Trophoblast cell (in vitro differentiated cells and primary cell): ENCODE measurements at regions not wholly inside any gene's neighbourhood (a gene's known extent, or its start where the extent isn't known, plus 50 kb on each side); places are given as distances from the start of the nearest gene placed in this dataset.
A peak's percentile ranks its signal among the peaks of the same experiment; 100 is the strongest.

Experiments used
- DNase-seq, 2 donors: peaks; one replicate each; pipeline ENCODE4 v3.0.0-alpha.2; 2016
- H2AFZ ChIP-seq: 2 replicates; pipeline ENCODE4 v1.6.1; 2013; ENCODE audit warnings: low read length, moderate library complexity, mild to moderate bottlenecking; ENCODE audit not compliant: insufficient read depth, poor library complexity
- H2AK5ac ChIP-seq: 2 replicates; pipeline ENCODE4 v1.6.1; 2013; ENCODE audit warnings: mild to moderate bottlenecking, low read length
- H2BK120ac ChIP-seq: 2 replicates; pipeline ENCODE4 v1.6.1; 2013; ENCODE audit warnings: low read length, mild to moderate bottlenecking, moderate library complexity; ENCODE audit not compliant: insufficient read depth, poor library complexity
- H2BK12ac ChIP-seq: 2 replicates; pipeline ENCODE4 v1.6.1; 2013; ENCODE audit warnings: mild to moderate bottlenecking, low read length, moderate library complexity
- H2BK5ac ChIP-seq: 2 replicates; pipeline ENCODE4 v1.6.1; 2013; ENCODE audit warnings: low read length, low read depth, moderate library complexity, mild to moderate bottlenecking; ENCODE audit not compliant: poor library complexity
- H3K14ac ChIP-seq: 2 replicates; pipeline ENCODE4 v1.6.1; 2013; ENCODE audit warnings: mild to moderate bottlenecking, low read length
- H3K18ac ChIP-seq: 2 replicates; pipeline ENCODE4 v1.6.1; 2013; ENCODE audit warnings: mild to moderate bottlenecking, low read length
- H3K23ac ChIP-seq: 2 replicates; pipeline ENCODE4 v1.6.1; 2013; ENCODE audit warnings: low read length
- H3K27ac ChIP-seq: 2 replicates; pipeline ENCODE4 v1.5.1; 2013; ENCODE audit warnings: low read depth, mild to moderate bottlenecking, inconsistent platforms, low read length, moderate library complexity
- H3K27me3 ChIP-seq: 2 replicates; pipeline ENCODE4 v1.6.1; 2013; ENCODE audit warnings: inconsistent platforms, mild to moderate bottlenecking, low read length, moderate library complexity; ENCODE audit not compliant: insufficient read depth
- H3K36me3 ChIP-seq, 2 experiments: 1 replicate in 1 of 2; 2 replicates in 1 of 2; pipeline ENCODE4 v1.6.1; 2013; ENCODE audit warnings: low read length in 2 of 2, mild to moderate bottlenecking in 2 of 2, moderate library complexity in 1 of 2; ENCODE audit not compliant: insufficient read depth in 2 of 2, control insufficient read depth in 1 of 2
- H3K4ac ChIP-seq: 2 replicates; pipeline ENCODE4 v1.6.1; 2013; ENCODE audit warnings: low read depth, mild to moderate bottlenecking, low read length, moderate library complexity
- H3K4me1 ChIP-seq, 2 experiments: 1 replicate in 1 of 2; 2 replicates in 1 of 2; pipeline ENCODE4 v1.6.1; 2013; ENCODE audit warnings: low read length in 2 of 2, mild to moderate bottlenecking in 2 of 2, moderate library complexity in 1 of 2; ENCODE audit not compliant: insufficient read depth in 2 of 2, control insufficient read depth in 1 of 2
- H3K4me2 ChIP-seq: 2 replicates; pipeline ENCODE4 v1.6.1; 2013; ENCODE audit warnings: inconsistent platforms, mild to moderate bottlenecking, low read length, moderate library complexity
- H3K4me3 ChIP-seq: 2 replicates; pipeline ENCODE4 v1.5.1; 2013; ENCODE audit warnings: mild to moderate bottlenecking, low read depth, low read length, inconsistent platforms
- H3K79me1 ChIP-seq: one replicate; pipeline ENCODE4 v1.6.1; 2013; ENCODE audit warnings: low read length
- H3K79me2 ChIP-seq: 2 replicates; pipeline ENCODE4 v1.6.1; 2013; ENCODE audit warnings: low read length, mild to moderate bottlenecking; ENCODE audit not compliant: control insufficient read depth, insufficient read depth, poor library complexity
- H3K9ac ChIP-seq: 2 replicates; pipeline ENCODE4 v1.6.1; 2013; ENCODE audit warnings: mild to moderate bottlenecking, low read length
- H3K9me3 ChIP-seq: 2 replicates; pipeline ENCODE4 v1.6.1; 2013; ENCODE audit warnings: low read depth, mild to moderate bottlenecking, control low read depth, inconsistent platforms, low read length; ENCODE audit not compliant: insufficient read depth
- H4K12ac ChIP-seq: 2 replicates; pipeline ENCODE4 v1.6.1; 2013; ENCODE audit warnings: low read depth, mild to moderate bottlenecking, low read length, moderate library complexity
- H4K8ac ChIP-seq: 2 replicates; pipeline ENCODE4 v1.6.1; 2013; ENCODE audit warnings: low read depth, mild to moderate bottlenecking, low read length, moderate library complexity
- H4K91ac ChIP-seq: one replicate; pipeline ENCODE4 v1.6.1; 2013; ENCODE audit warnings: low read depth, mild to moderate bottlenecking, low read length, moderate library complexity
- WGBS: extraction: QIAGEN DNeasy Blood & Tissue Kit; methylation state at CpG from one replicate; pipeline ENCODE4 v1.1.7; 2013; ENCODE audit warnings: missing lambda C conversion rate; ENCODE audit not compliant: insufficient read length, insufficient coverage; ENCODE audit errors: extremely low coverage; 5-methylcytosine and 5-hydroxymethylcytosine counted together

DNA sequence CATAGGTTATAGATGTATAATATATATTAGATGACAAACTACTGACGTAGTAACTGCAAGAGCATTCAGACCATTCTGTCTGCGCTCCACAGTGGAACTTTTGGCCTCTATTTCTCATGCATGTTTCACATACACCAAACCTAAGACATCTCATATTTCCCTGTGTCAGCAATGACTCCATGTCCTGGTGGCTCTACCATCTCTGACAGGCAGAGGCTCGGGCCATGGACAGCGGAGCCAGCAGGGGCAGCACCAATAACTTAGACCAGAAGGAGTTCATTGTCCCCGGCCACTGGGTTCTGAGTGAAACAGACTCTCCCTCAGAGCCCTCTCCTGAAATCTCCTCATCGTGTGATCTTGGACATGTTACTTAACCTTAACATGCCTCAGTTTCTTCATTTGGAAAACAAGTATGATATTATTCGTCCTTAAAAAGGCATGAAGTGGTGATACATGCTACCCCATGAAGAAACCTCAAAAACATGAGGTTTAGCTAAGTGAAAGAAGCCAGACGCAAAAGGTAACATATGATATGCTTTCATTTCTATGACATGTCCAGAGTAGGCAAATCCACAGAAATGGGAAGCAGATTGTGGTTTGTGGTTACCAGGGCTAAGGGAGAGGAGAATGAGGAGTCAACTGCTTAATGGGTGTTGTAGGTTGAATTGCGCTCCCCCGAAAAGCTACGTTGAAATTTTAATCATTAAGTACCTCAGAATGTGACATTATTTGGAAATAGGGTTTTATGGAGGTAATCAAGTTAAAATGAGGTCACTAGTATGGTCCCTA, 564.0 kb upstream of the JARID2 start:
- no CpG with 5 or more reads among the region's 11 CpGs for WGBS
- no peaks in the 10 kb centered on the region for H3K9me3 ChIP-seq

DNA sequence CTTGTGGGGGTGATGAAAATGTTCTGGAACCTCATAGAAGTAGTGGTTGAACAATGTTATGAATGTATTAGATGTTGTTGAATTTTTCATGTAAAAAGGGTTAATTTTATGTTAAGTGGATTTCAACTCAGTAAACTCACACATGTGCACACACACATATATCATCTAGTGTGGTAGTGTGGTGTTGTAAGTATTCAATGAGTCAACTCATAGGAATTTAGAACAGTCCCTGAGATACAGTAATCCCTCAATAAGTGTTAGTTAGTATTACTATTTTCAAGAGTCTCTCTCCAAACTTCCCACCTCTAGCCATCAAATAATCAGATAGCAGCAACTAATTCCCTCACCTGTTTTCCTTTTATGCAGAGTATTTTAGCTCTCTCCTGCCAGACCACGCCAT, 563.1 kb upstream of the JARID2 start:
- Histone ChIP-seq H3K4me2 (no peak overlapping the region), H4K12ac (no peak overlapping the region), H2BK12ac (no peak overlapping the region), H3K14ac (no peak overlapping the region), H4K8ac (no peak overlapping the region), H3K4ac (no peak overlapping the region), H3K36me3 (no peaks in the 10 kb centered on the region), H2AFZ (no peak overlapping the region), H3K4me3 (no peak overlapping the region), H2AK5ac (no peak overlapping the region), H3K4me1 (no peaks in the 10 kb centered on the region), H3K9me3 (no peaks in the 10 kb centered on the region), H3K79me2 (no peaks in the 10 kb centered on the region), H3K9ac (no peak overlapping the region), H3K79me1 (no peaks in the 10 kb centered on the region), H3K18ac (no peak overlapping the region), H3K27me3 (no peaks in the 10 kb centered on the region), H3K23ac (no peak overlapping the region), H3K27ac (no peak overlapping the region), H2BK5ac (no peak overlapping the region), H2BK120ac (no peak overlapping the region), H4K91ac (no peak overlapping the region)
- DNase-seq = peak in 1 of 2 donors; percentile 42
- WGBS = no CpG with 5 or more reads among the region's 1 CpG

More for the DNA sequence above, 564.0 kb upstream of the JARID2 start:
- Histone ChIP-seq H3K9ac (no peak overlapping the region), H3K4me1 (no peaks in the 10 kb centered on the region), H3K14ac (no peak overlapping the region), H3K4me3 (no peak overlapping the region), H3K27me3 (no peaks in the 10 kb centered on the region), H2AFZ (no peak overlapping the region), H3K4ac (no peak overlapping the region), H3K27ac (no peak overlapping the region), H2BK120ac (no peak overlapping the region), H2BK5ac (no peak overlapping the region), H3K36me3 (no peaks in the 10 kb centered on the region), H4K8ac (no peak overlapping the region), H3K18ac (no peak overlapping the region), H3K4me2 (no peak overlapping the region), H2AK5ac (no peak overlapping the region), H3K79me1 (no peaks in the 10 kb centered on the region), H4K91ac (no peak overlapping the region), H4K12ac (no peak overlapping the region), H2BK12ac (no peak overlapping the region), H3K79me2 (no peaks in the 10 kb centered on the region), H3K23ac (no peak overlapping the region)
- peak in 1 of 2 donors; percentile 50 for DNase-seq

- Histone ChIP-seq H2BK5ac (no peak overlapping the region), H2AFZ (no peak overlapping the region), H3K4me1 (peaks cover 0 to 4% of the 10 kb centered on the region in 2 experiments), H2AK5ac (no peak overlapping the region), H4K8ac (no peak overlapping the region), H3K4me3 (no peak overlapping the region), H2BK12ac (no peak overlapping the region), H3K79me1 (no peaks in the 10 kb centered on the region), H3K27ac (no peak overlapping the region), H3K23ac (no peak overlapping the region), H3K36me3 (no peaks in the 10 kb centered on the region), H3K27me3 (no peaks in the 10 kb centered on the region), H3K9me3 (no peaks in the 10 kb centered on the region), H4K12ac (no peak overlapping the region), H3K79me2 (no peaks in the 10 kb centered on the region), H3K18ac (no peak overlapping the region), H2BK120ac (no peak overlapping the region), H3K4me2 (no peak overlapping the region), H3K4ac (no peak overlapping the region), H3K9ac (no peak overlapping the region), H3K14ac (no peak overlapping the region), H4K91ac (no peak overlapping the region)
- DNase-seq = no peak
- no CpG with 5 or more reads among the region's 6 CpGs for WGBS
These were observed 556.2 kb upstream of the JARID2 start for GRCh38 chr6:14689639-14690038.

DNA sequence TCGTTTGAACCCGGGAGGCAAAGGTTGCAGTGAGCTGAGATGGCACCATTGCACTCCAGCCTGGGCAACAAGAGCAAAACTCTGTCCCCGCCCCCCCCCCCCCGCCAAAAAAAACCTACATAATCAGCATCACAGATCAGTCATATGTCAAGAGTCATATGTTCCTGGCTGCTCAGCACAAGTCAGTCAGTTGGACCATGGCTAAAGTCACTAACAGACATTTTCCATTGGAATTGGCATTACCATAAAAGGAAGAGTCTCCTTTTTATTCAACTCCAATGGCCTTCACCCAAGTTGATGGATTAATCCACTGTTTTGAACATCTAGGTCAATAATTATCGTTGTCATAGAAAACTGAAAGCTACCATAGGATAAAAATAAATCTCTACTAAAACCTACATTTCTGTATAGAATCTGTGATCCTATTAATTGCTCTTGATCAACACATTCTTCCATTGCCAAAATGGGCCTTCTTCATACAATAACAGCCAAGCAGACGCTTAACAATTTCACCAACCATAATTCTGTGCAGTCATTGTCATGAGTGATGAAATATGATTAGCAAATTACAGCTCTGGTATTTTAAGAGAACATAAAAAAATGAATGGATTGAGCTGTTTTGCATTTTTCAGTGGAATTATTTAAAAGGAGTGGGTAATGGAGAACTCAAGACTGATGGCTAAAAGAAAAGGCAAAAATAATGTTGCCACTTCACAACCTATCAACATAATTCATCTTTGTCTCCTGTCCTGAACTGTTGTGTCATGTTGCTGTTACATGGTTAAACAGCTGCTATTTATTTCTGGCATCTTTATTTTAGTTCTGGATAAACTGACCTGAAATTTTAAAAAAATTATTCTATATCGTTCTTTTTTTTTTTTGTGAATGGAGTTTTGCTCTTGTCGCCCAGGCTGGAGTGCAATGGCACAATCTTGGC, 555.5 kb upstream of the JARID2 start:
- H4K12ac ChIP-seq = no peak overlapping the region
- no peak overlapping the region for H3K14ac ChIP-seq
- H4K8ac ChIP-seq = no peak overlapping the region
- H4K91ac ChIP-seq = no peak overlapping the region
- no peak overlapping the region for H3K27ac ChIP-seq
- H3K4ac ChIP-seq = no peak overlapping the region
- H2AFZ ChIP-seq = no peak overlapping the region
- no CpG with 5 or more reads among the region's 8 CpGs for WGBS
- H3K4me2 ChIP-seq = no peak overlapping the region
- H2AK5ac ChIP-seq = no peak overlapping the region
- no peaks in the 10 kb centered on the region for H3K27me3 ChIP-seq
- H3K18ac ChIP-seq = no peak overlapping the region
- H3K9me3 ChIP-seq = no peaks in the 10 kb centered on the region
- H3K23ac ChIP-seq = no peak overlapping the region
- H3K79me2 ChIP-seq = no peaks in the 10 kb centered on the region
- H3K9ac ChIP-seq = no peak overlapping the region
- no peaks in the 10 kb centered on the region for H3K36me3 ChIP-seq
- H2BK120ac ChIP-seq = no peak overlapping the region
- H3K4me3 ChIP-seq = no peak overlapping the region
- H3K4me1 ChIP-seq = peaks cover 0 to 4% of the 10 kb centered on the region in 2 experiments
- no peaks in the 10 kb centered on the region for H3K79me1 ChIP-seq
- peak in 1 of 2 donors; percentile 34 for DNase-seq
- no peak overlapping the region for H2BK5ac ChIP-seq
- H2BK12ac ChIP-seq = no peak overlapping the region
